Fibroblast of the aortic adventitia (primary cell): ENCODE measurements at regions not wholly inside any gene's neighbourhood (a gene's known extent, or its start where the extent isn't known, plus 50 kb on each side); places are given as distances from the start of the nearest gene placed in this dataset.

Experiments used
- DNase-seq: peaks from one replicate; pipeline ENCODE4 v3.0.0-alpha.2; 2010; ENCODE audit warnings: low read depth
- H3K4me3 ChIP-seq: 2 replicates; pipeline ENCODE4 v1.5.1; 2011; ENCODE audit warnings: low read depth, mild to moderate bottlenecking, control low read depth, low read length, moderate library complexity
- CTCF ChIP-seq: IDR thresholded peaks from 2 replicates; pipeline ENCODE4 v1.5.1; 2011; ENCODE audit warnings: mild to moderate bottlenecking, low read length, control low read depth, inconsistent platforms; ENCODE audit not compliant: insufficient read depth

DNA sequence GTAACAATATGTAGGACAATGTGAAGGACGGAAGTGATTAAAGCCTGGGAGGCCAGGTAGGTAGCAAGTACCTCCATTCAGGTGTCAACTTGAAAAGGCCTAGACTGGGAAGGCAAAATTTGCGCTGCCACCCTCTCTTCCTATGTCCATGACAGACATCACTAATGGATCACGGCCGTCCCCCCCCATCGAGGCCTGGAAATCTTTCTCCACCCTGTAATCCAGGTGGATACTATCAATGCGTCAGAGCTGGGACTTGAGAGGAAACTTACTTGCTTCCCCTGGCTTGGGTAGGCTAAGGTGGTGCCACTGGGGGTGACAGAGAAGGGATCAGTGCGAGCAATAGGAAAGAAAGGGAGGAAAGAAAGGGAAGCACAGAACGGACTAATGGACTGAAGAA is 156.1 kb downstream of the SALL1 start:
- no peak for DNase-seq
- TF ChIP-seq CTCF: no peak
- no peak overlapping the region for H3K4me3 ChIP-seq

DNA sequence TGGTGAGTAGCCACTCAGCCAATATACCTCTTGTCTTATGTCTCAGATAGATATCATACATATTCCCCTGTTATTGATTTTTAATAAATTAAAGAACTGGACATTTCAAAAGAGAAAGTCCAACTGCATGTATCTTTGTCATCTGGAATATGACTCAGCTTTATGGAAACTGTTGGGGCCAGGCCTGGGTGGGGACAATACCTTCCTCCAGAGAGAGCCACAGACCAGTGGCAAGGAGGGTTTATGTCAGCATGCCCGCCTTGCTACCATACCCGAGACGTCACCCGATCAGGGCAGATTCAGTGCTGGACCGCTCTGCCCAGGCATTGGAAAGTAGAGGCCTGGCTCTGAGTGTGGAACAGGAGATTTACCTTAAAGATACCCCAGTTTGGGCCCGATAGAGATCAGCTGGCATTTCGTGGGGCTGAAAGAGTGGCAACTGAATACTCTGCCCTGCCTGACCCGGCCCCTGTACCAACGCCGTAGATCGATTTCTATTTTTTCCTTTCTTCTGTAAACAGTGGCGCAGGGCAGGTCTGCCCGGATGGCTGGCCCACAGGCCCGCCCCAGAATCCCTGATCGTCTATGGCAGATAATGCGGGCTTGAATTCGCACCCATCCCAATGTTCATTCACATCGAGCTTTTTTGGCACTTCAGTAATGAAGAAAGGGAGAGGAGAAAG is 158.6 kb downstream of the SALL1 start:
- H3K4me3 ChIP-seq: no peak overlapping the region
- DNase-seq: no peak
- no peak for TF ChIP-seq CTCF

GRCh38 chr16:50991436-50991835 is 159.6 kb downstream of the SALL1 start:
- H3K4me3 ChIP-seq: no peak overlapping the region
- no peak for DNase-seq
- TF ChIP-seq CTCF: no peak

GRCh38 chr16:50991006-50991405 is 160.1 kb downstream of the SALL1 start:
- no peak for TF ChIP-seq CTCF
- DNase-seq: no peak
- H3K4me3 ChIP-seq: no peak overlapping the region

DNA sequence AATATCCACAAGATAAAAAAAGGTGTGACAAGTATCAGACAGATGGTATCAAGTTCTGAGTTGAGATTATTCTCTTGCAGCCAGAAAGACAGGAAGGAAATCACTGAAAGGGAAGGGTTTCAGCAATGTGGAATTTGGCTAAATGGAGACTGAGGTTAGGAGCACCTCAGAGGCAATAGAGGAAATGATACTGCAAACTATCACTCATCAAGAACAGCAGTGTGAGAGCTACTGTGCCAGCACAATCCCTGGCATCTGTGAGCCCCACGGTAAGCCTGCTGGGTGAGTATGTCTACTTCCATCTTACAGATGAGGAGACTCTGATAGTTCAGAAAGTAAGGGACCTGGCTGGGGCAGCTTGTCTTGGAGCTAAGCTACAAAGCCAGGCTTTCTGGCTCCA is 162.0 kb downstream of the SALL1 start:
- no peak for TF ChIP-seq CTCF
- no peak overlapping the region for H3K4me3 ChIP-seq
- DNase-seq: no peak

DNA sequence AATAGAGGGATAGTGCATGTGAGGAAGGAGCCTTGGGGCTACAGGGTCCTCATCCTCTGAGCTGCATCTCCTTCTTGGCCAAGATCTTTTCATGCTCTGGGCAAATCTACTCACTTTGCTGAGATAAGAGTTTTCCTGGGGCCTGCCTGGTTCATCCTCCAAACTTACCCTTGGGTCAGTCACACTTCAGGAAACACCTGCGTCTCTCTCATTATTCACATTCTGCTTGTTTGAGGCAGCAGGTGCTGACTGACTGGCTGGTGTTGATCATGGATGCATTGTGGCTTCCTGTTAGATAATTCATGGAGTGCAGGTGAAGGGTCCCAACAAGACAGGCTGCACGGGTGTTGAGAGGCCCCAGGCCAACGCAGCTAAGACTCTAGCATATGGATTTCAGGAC is 162.6 kb downstream of the SALL1 start:
- no peak for DNase-seq
- no peak overlapping the region for H3K4me3 ChIP-seq
- TF ChIP-seq CTCF: no peak

DNA sequence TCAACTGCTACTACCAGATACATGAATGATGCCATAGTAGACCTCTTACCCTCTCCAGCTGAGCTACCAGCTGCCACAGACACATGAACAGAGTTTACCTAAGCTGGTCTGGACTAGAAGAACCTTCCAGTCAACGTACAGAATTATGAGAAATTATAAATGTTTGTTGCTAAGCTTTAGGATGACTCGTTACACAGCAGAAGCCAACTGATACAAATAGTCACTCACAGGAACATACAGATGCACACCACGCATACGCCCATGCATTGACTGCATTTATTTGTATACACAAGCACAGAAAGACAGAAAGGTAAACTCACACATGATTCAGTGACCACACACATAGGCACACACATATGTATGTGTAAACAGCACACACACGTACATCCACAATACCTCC is 164.6 kb downstream of the SALL1 start:
- no peak overlapping the region for H3K4me3 ChIP-seq
- TF ChIP-seq CTCF: no peak
- DNase-seq: no peak
